ENCODE measurements at regions not wholly inside any gene's neighbourhood (a gene's known extent, or its start where the extent isn't known, plus 50 kb on each side); places are given as distances from the start of the nearest gene placed in this dataset.
"Not testable (repeated sequence)": the region's sequence is repeated elsewhere in the genome, so short reads cannot be mapped to it uniquely, and the experiment has no call there.

GRCh38 chr4:134708616-134709015 lies 507.0 kb upstream of the PABPC4L start:
- DNase-seq (ENCODE audit: extremely low spot score), result no peak
- TF ChIP-seq ELF4 (IDR thresholded peaks at IDR 0.05) (no peak), NFRKB (IDR thresholded peaks at IDR 0.05) (no peak)
- CTCF ChIA-PET, result no interaction called here
- POLR2A ChIA-PET, result no interaction called here

- POLR2A ChIA-PET, result no interaction called here
- TF ChIP-seq PKNOX1 (IDR thresholded peaks at IDR 0.05), result no peak
- TF ChIP-seq FOXA1 (IDR thresholded peaks at IDR 0.05), result no peak
- no peak for TF ChIP-seq SUZ12 (IDR thresholded peaks at IDR 0.05)
- TF ChIP-seq ELF4 (IDR thresholded peaks at IDR 0.05), result no peak
- TF ChIP-seq ZNF384 (IDR thresholded peaks at IDR 0.05), result no peak
- TF ChIP-seq L3MBTL2 (conservative IDR thresholded peaks at IDR 0.05), result no peak
- no peak for TF ChIP-seq FOXK2 (IDR thresholded peaks at IDR 0.05)
- TF ChIP-seq BHLHE40 (IDR thresholded peaks at IDR 0.05; ENCODE audit: borderline replicate concordance), result no peak
- TF ChIP-seq NFRKB (IDR thresholded peaks at IDR 0.05), result no peak
- no peak for TF ChIP-seq TARDBP (IDR thresholded peaks at IDR 0.05)
- no peak for TF ChIP-seq CTBP1 (IDR thresholded peaks at IDR 0.05; ENCODE audit: borderline replicate concordance)
- no peak for TF ChIP-seq HDGF (IDR thresholded peaks at IDR 0.05; ENCODE audit: borderline replicate concordance)
- no peak for TF ChIP-seq LEF1 (IDR thresholded peaks at IDR 0.05; ENCODE audit: borderline replicate concordance)
- no peak for TF ChIP-seq FOXM1 (IDR thresholded peaks at IDR 0.05; ENCODE audit: borderline replicate concordance)
- DNase-seq (ENCODE audit: extremely low spot score), result no peak
- CTCF ChIA-PET, result no interaction called here
Observed at GRCh38 chr4:134708026-134708425, 506.4 kb upstream of the PABPC4L start.

GRCh38 chr4:134702374-134702773 lies 500.8 kb upstream of the PABPC4L start:
- no peak for DNase-seq (ENCODE audit: extremely low spot score)
- TF ChIP-seq FOXA1 (IDR thresholded peaks at IDR 0.05) (no peak), ZNF384 (IDR thresholded peaks at IDR 0.05) (no peak), SP1 (IDR thresholded peaks at IDR 0.05) (no peak), ELF4 (IDR thresholded peaks at IDR 0.05) (no peak), NFRKB (IDR thresholded peaks at IDR 0.05) (no peak), FOXM1 (IDR thresholded peaks at IDR 0.05; ENCODE audit: borderline replicate concordance) (no peak), FOXK2 (IDR thresholded peaks at IDR 0.05) (no peak), ARNT (IDR thresholded peaks at IDR 0.05) (no peak), TARDBP (IDR thresholded peaks at IDR 0.05) (no peak), BHLHE40 (IDR thresholded peaks at IDR 0.05; ENCODE audit: borderline replicate concordance) (no peak), L3MBTL2 (conservative IDR thresholded peaks at IDR 0.05) (no peak), CTBP1 (IDR thresholded peaks at IDR 0.05; ENCODE audit: borderline replicate concordance) (no peak), LEF1 (IDR thresholded peaks at IDR 0.05; ENCODE audit: borderline replicate concordance) (no peak), PKNOX1 (IDR thresholded peaks at IDR 0.05) (no peak), HDGF (IDR thresholded peaks at IDR 0.05; ENCODE audit: borderline replicate concordance) (no peak)
- ChIA-PET CTCF (no interaction called here), POLR2A (no interaction called here)

GRCh38 chr4:134700251-134700650 lies 498.7 kb upstream of the PABPC4L start:
- ChIA-PET POLR2A (no interaction called here), CTCF (no interaction called here)
- no peak for TF ChIP-seq SP1 (IDR thresholded peaks at IDR 0.05)
- no peak for TF ChIP-seq HDGF (IDR thresholded peaks at IDR 0.05; ENCODE audit: borderline replicate concordance)
- no peak for TF ChIP-seq FOXM1 (IDR thresholded peaks at IDR 0.05; ENCODE audit: borderline replicate concordance)
- TF ChIP-seq LEF1 (IDR thresholded peaks at IDR 0.05; ENCODE audit: borderline replicate concordance), result no peak
- TF ChIP-seq FOXK2 (IDR thresholded peaks at IDR 0.05), result no peak
- no peak for TF ChIP-seq PKNOX1 (IDR thresholded peaks at IDR 0.05)
- TF ChIP-seq BHLHE40 (IDR thresholded peaks at IDR 0.05; ENCODE audit: borderline replicate concordance), result no peak
- no peak for TF ChIP-seq CTBP1 (IDR thresholded peaks at IDR 0.05; ENCODE audit: borderline replicate concordance)
- no peak for TF ChIP-seq SUZ12 (IDR thresholded peaks at IDR 0.05)
- TF ChIP-seq ZNF384 (IDR thresholded peaks at IDR 0.05), result no peak
- no peak for TF ChIP-seq TARDBP (IDR thresholded peaks at IDR 0.05)
- no peak for TF ChIP-seq NFRKB (IDR thresholded peaks at IDR 0.05)
- TF ChIP-seq L3MBTL2 (conservative IDR thresholded peaks at IDR 0.05), result no peak
- TF ChIP-seq ARNT (IDR thresholded peaks at IDR 0.05), result no peak
- TF ChIP-seq ELF4 (IDR thresholded peaks at IDR 0.05), result no peak
- DNase-seq (ENCODE audit: extremely low spot score), result no peak

GRCh38 chr4:134698831-134699230 lies 497.2 kb upstream of the PABPC4L start:
- CTCF ChIA-PET; POLR2A ChIA-PET; DNase-seq (ENCODE audit: extremely low spot score): not testable (repeated sequence)

- CTCF ChIA-PET, result no interaction called here
- peak; percentile 6 for DNase-seq (ENCODE audit: extremely low spot score)
- no peak for TF ChIP-seq ZNF384 (IDR thresholded peaks at IDR 0.05)
- TF ChIP-seq PKNOX1 (IDR thresholded peaks at IDR 0.05), result no peak
- no peak for TF ChIP-seq L3MBTL2 (conservative IDR thresholded peaks at IDR 0.05)
- no peak for TF ChIP-seq TARDBP (IDR thresholded peaks at IDR 0.05)
- no peak for TF ChIP-seq SUZ12 (IDR thresholded peaks at IDR 0.05)
- no peak for TF ChIP-seq HDGF (IDR thresholded peaks at IDR 0.05; ENCODE audit: borderline replicate concordance)
- no peak for TF ChIP-seq LEF1 (IDR thresholded peaks at IDR 0.05; ENCODE audit: borderline replicate concordance)
- TF ChIP-seq FOXK2 (IDR thresholded peaks at IDR 0.05), result no peak
- TF ChIP-seq FOXA1 (IDR thresholded peaks at IDR 0.05), result no peak
- TF ChIP-seq SP1 (IDR thresholded peaks at IDR 0.05), result no peak
- TF ChIP-seq NFRKB (IDR thresholded peaks at IDR 0.05), result no peak
- TF ChIP-seq FOXM1 (IDR thresholded peaks at IDR 0.05; ENCODE audit: borderline replicate concordance), result no peak
- no peak for TF ChIP-seq ARNT (IDR thresholded peaks at IDR 0.05)
- TF ChIP-seq BHLHE40 (IDR thresholded peaks at IDR 0.05; ENCODE audit: borderline replicate concordance), result no peak
- no peak for TF ChIP-seq ELF4 (IDR thresholded peaks at IDR 0.05)
- POLR2A ChIA-PET, result no interaction called here
Observed at GRCh38 chr4:134695433-134695832, 493.8 kb upstream of the PABPC4L start.
